SK-N-SH (cell line): ENCODE measurements at regions not wholly inside any gene's neighbourhood (a gene's known extent, or its start where the extent isn't known, plus 50 kb on each side); places are given as distances from the start of the nearest gene placed in this dataset.
A peak's percentile ranks its signal among the peaks of the same experiment; 100 is the strongest.

ENCODE experiments used
- CTCF ChIA-PET: fragments of 300-600, 350-600 bp; formaldehyde crosslinking; extraction: SDS; loops from one replicate; lab custom pipeline; 2021; lab: Yijun Ruan, JAX
- POLR2A ChIA-PET: fragments of 350-600 bp; sonication (Branson Sonifier 250); formaldehyde crosslinking; extraction: SDS; loops from one replicate; lab custom pipeline; 2020; ENCODE audit warnings: antibody characterized with exemption, inconsistent platforms; lab: Yijun Ruan, JAX
- DNase-seq: peaks from one replicate; pipeline ENCODE4 v3.0.0; 2012
- H2AFZ ChIP-seq: fragments of 200-600 bp; sonication (generic); 2 replicates; pipeline ENCODE4 v1.8.1; 2016; ENCODE audit warnings: antibody characterized with exemption, mild to moderate bottlenecking, low read depth
- H3F3A ChIP-seq: fragments of 200-600 bp; sonication (generic); replicated peaks from 2 replicates; pipeline ENCODE3; 2016; ENCODE audit warnings: antibody characterized with exemption, mild to moderate bottlenecking; ENCODE audit not compliant: insufficient read depth
- H3K27ac ChIP-seq, 2 experiments: fragments of 200-500 bp in 1 of 2; fragments of 200-600 bp in 1 of 2; sonication (Bioruptor generic) in 1 of 2; sonication (generic), shearing (Covaris generic) in 1 of 2; 2 replicates each; pipeline versions ENCODE4 v1.5.1 to v1.6.1; 2014 to 2016; ENCODE audit warnings: low read depth in 2 of 2, inconsistent platforms in 1 of 2, low read length in 1 of 2, mild to moderate bottlenecking in 1 of 2, mixed read lengths in 1 of 2
- H3K27me3 ChIP-seq: fragments of 200-600 bp; sonication (generic), shearing (Covaris generic); 2 replicates; pipeline ENCODE4 v1.6.1; 2016; ENCODE audit warnings: mixed run types; ENCODE audit not compliant: insufficient read depth
- H3K36me3 ChIP-seq, 2 experiments: fragments of 200-500 bp in 1 of 2; fragments of 200-600 bp in 1 of 2; sonication (Bioruptor generic) in 1 of 2; sonication (generic) in 1 of 2; replicated peaks in 1 of 2; 2 replicates each; pipeline versions ENCODE3 to v1.5.1; 2014 to 2016; ENCODE audit warnings: low read length in 1 of 2, mild to moderate bottlenecking in 1 of 2; ENCODE audit not compliant: insufficient read depth in 2 of 2, control insufficient read depth in 1 of 2
- H3K4me1 ChIP-seq, 2 experiments: fragments of 200-500 bp in 1 of 2; fragments of 200-600 bp in 1 of 2; sonication (Bioruptor generic) in 1 of 2; sonication (generic), shearing (Covaris generic) in 1 of 2; 2 replicates each; pipeline versions ENCODE4 v1.5.1 to v1.6.1; 2014 to 2016; ENCODE audit warnings: low read depth in 1 of 2, low read length in 1 of 2, mixed run types in 1 of 2; ENCODE audit not compliant: insufficient read depth in 2 of 2, control insufficient read depth in 1 of 2
- H3K4me2 ChIP-seq: fragments of 200-600 bp; sonication (generic), shearing (Covaris generic); 2 replicates; pipeline ENCODE4 v1.6.1; 2017; ENCODE audit warnings: mixed run types
- H3K4me3 ChIP-seq, 2 experiments: fragments of 200-500 bp in 1 of 2; fragments of 200-600 bp in 1 of 2; sonication (Bioruptor generic) in 1 of 2; sonication (generic), shearing (Covaris generic) in 1 of 2; 2 replicates each; pipeline versions ENCODE4 v1.5.1 to v1.8.1; 2014 to 2016; ENCODE audit warnings: low read depth in 2 of 2, inconsistent platforms in 1 of 2, low read length in 1 of 2, mild to moderate bottlenecking in 1 of 2, mixed read lengths in 1 of 2, moderate library complexity in 1 of 2
- H3K79me2 ChIP-seq: fragments of 200-600 bp; sonication (generic); 2 replicates; pipeline ENCODE4 v1.8.1; 2017; ENCODE audit warnings: mild to moderate bottlenecking; ENCODE audit not compliant: insufficient read depth
- H3K9ac ChIP-seq: fragments of 200-600 bp; sonication (generic); 2 replicates; pipeline ENCODE4 v1.6.1; 2017; ENCODE audit warnings: mixed run types
- H3K9me2 ChIP-seq: fragments of 200-600 bp; sonication (generic); 2 replicates; pipeline ENCODE4 v1.6.1; 2017; ENCODE audit warnings: mixed run types
- H3K9me3 ChIP-seq: fragments of 200-600 bp; sonication (generic); 2 replicates; pipeline ENCODE4 v1.6.1; 2017; ENCODE audit warnings: mixed run types, mild to moderate bottlenecking, moderate library complexity
- H4K20me1 ChIP-seq: fragments of 200-600 bp; sonication (generic); 2 replicates; pipeline ENCODE4 v1.6.1; 2017; ENCODE audit warnings: mild to moderate bottlenecking, mixed run types; ENCODE audit not compliant: insufficient read depth
- CHD2 ChIP-seq: fragments of 150-350 bp; IDR thresholded peaks from 2 replicates; pipeline ENCODE4 v1.6.1; 2018; ENCODE audit warnings: low read length; ENCODE audit not compliant: partially characterized antibody
- EP300 ChIP-seq, 2 experiments: IDR thresholded peaks; 2 replicates each; pipeline versions ENCODE4 v1.4.0 to v1.6.1; 2012; ENCODE audit warnings: borderline replicate concordance in 1 of 2, low read depth in 1 of 2, low read length in 1 of 2
- FOSL2 ChIP-seq: IDR thresholded peaks from 2 replicates; pipeline ENCODE4 v1.4.0; 2012; ENCODE audit warnings: low read depth, mild to moderate bottlenecking, moderate library complexity, borderline replicate concordance
- FOXM1 ChIP-seq: IDR thresholded peaks from 2 replicates; pipeline ENCODE4 v1.4.0; 2012; ENCODE audit warnings: low read depth, mild to moderate bottlenecking
- GABPA ChIP-seq: IDR thresholded peaks from 2 replicates; pipeline ENCODE4 v1.4.0; 2012; ENCODE audit warnings: low read depth, mild to moderate bottlenecking
- GATA2 ChIP-seq: sonication (generic); formaldehyde crosslinking; IDR thresholded peaks from 2 replicates; pipeline ENCODE4 v1.5.0; 2020; ENCODE audit warnings: mild to moderate bottlenecking, missing genetic modification reagents
- IRF3 ChIP-seq: fragments of 150-350 bp; IDR thresholded peaks from 2 replicates; pipeline ENCODE4 v1.6.1; 2016; ENCODE audit warnings: mild to moderate bottlenecking, low read depth, low read length
- JUND ChIP-seq: IDR thresholded peaks from 2 replicates; pipeline ENCODE4 v1.4.0; 2012
- MEF2A ChIP-seq: IDR thresholded peaks from 2 replicates; pipeline ENCODE4 v1.4.0; 2012; ENCODE audit warnings: low read depth, borderline replicate concordance
- MXI1 ChIP-seq: IDR thresholded peaks from 2 replicates; pipeline ENCODE4 v1.6.1; 2012; ENCODE audit warnings: mild to moderate bottlenecking, low read depth, low read length, improper control_type of control experiment
- NRF1 ChIP-seq: IDR thresholded peaks from 2 replicates; pipeline ENCODE4 v1.6.1; 2012; ENCODE audit warnings: low read depth, mild to moderate bottlenecking, low read length
- POLR2AphosphoS5 ChIP-seq: IDR thresholded peaks from 2 replicates; pipeline ENCODE4 v1.6.1; 2012; ENCODE audit warnings: low read depth, low read length
- RAD21 ChIP-seq: IDR thresholded peaks from 2 replicates; pipeline ENCODE4 v1.6.1; 2012; ENCODE audit warnings: mild to moderate bottlenecking, low read length
- RCOR1 ChIP-seq: fragments of 150-350 bp; IDR thresholded peaks from 2 replicates; pipeline ENCODE4 v1.6.1; 2017; ENCODE audit warnings: antibody characterized with exemption, low read length
- RXRA ChIP-seq: IDR thresholded peaks from 2 replicates; pipeline ENCODE4 v1.4.0; 2012; ENCODE audit warnings: low read depth, mild to moderate bottlenecking, borderline replicate concordance
- SIN3A ChIP-seq: IDR thresholded peaks from 2 replicates; pipeline ENCODE4 v1.6.1; 2012; ENCODE audit warnings: low read depth, mild to moderate bottlenecking, low read length, moderate library complexity, borderline replicate concordance
- TAF1 ChIP-seq: IDR thresholded peaks from 2 replicates; pipeline ENCODE4 v1.6.1; 2012; ENCODE audit warnings: low read depth, mild to moderate bottlenecking, low read length, moderate library complexity, borderline replicate concordance
- YY1 ChIP-seq: IDR thresholded peaks from 2 replicates; pipeline ENCODE4 v1.4.0; 2012; ENCODE audit warnings: low read depth, mild to moderate bottlenecking
- WGBS: methylation state at CpG from one replicate; pipeline ENCODE4 v1.1.6; 2017; ENCODE audit warnings: low lambda C conversion rate; 5-methylcytosine and 5-hydroxymethylcytosine counted together
- TF ChIP-seq, protein P1 (sequence below): IDR thresholded peaks from 2 replicates; pipeline ENCODE4 v1.4.0; 2012; ENCODE audit warnings: low read depth, borderline replicate concordance
- TF ChIP-seq, protein P2 (sequence below): IDR thresholded peaks from 2 replicates; pipeline ENCODE4 v1.6.1; 2012; ENCODE audit warnings: mild to moderate bottlenecking, low read depth, low read length, moderate library complexity
- TF ChIP-seq, protein P3 (sequence below): IDR thresholded peaks from 2 replicates; pipeline ENCODE4 v1.4.0; 2012; ENCODE audit warnings: low read depth

GRCh38 chr3:21314688-21315087 is 436.3 kb downstream of the ZNF385D start:
- no peak overlapping the region for H3K4me2 ChIP-seq
- 46% methylated on average over 2 of the region's 2 CpGs for WGBS
- no peaks in the 10 kb centered on the region for H3K9me2 ChIP-seq
- H3K36me3 ChIP-seq = no peaks in the 10 kb centered on the region
- no peaks in the 10 kb centered on the region for H3K79me2 ChIP-seq
- no peaks in the 10 kb centered on the region for H4K20me1 ChIP-seq
- ChIA-PET CTCF (interaction anchor here (0.6 kb wide), 1 partner anchor 134 kb away, joined by 3 read pairs; no protein-coding TSS in a partner anchor), POLR2A (no interaction called here)
- H3F3A ChIP-seq = no peaks in the 10 kb centered on the region
- no peak overlapping the region for H2AFZ ChIP-seq
- H3K27me3 ChIP-seq = no peaks in the 10 kb centered on the region
- TF ChIP-seq CHD2 = peak; percentile 37
- TF ChIP-seq SIN3A = no peak
- TF ChIP-seq RCOR1 = peak; percentile 89
- 0 out of 2 replicates have a peak, but pooled peaks have one; percentile 7 for TF ChIP-seq RAD21
- peak in 1 of 2 experiments; percentile 61; a peak in 2 of 4 replicates for TF ChIP-seq EP300 (IDR thresholded peaks at IDR 0.05; ENCODE audit: borderline replicate concordance in 1 of 2, low read depth in 1 of 2, low read length in 1 of 2)
- H3K27ac ChIP-seq = peak overlapping the region in 1 of 2 experiments; percentile 60; a peak in 1 of 4 replicates
- H3K4me1 ChIP-seq = peaks cover 0 to 3% of the 10 kb centered on the region in 2 experiments; a peak in 2 of 4 replicates
- DNase-seq = peak; percentile 34
- no peak overlapping the region for H3K9ac ChIP-seq
- no peak overlapping the region for H3K4me3 ChIP-seq
- no peaks in the 10 kb centered on the region for H3K9me3 ChIP-seq

DNA sequence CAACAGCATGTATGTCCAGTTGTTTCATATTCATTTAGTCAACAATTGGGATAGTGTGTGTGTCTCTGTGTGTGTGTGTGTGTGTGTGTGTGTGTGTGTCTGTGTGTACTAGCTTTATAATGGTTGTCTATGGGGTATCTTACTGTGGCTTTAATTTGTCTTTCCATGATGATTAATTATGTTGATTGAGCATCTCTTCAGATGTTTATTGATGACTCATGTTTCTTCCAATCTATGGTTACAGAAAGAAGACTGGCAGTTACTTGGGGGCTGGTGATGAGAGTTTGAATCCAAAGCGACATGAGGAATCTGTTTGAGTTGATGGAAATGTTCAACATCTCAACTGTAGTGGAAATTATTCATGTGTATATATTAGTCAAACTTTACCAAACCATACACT is 440.1 kb downstream of the ZNF385D start:
- Histone ChIP-seq H3K36me3 (no peaks in the 10 kb centered on the region), H3K9me2 (no peaks in the 10 kb centered on the region), H3K79me2 (no peaks in the 10 kb centered on the region), H3K27me3 (no peaks in the 10 kb centered on the region), H3K9me3 (no peaks in the 10 kb centered on the region), H3K4me2 (no peak overlapping the region), H4K20me1 (no peaks in the 10 kb centered on the region), H3K4me3 (no peak overlapping the region), H3K4me1 (peaks cover 0 to 3% of the 10 kb centered on the region in 2 experiments; a peak in 2 of 4 replicates), H3K27ac (no peak overlapping the region), H3K9ac (no peak overlapping the region), H2AFZ (no peak overlapping the region), H3F3A (no peaks in the 10 kb centered on the region)
- WGBS = 48% methylated on average over 1 of the region's 1 CpG
- POLR2A ChIA-PET = no interaction called here
- DNase-seq = no peak
- CTCF ChIA-PET = no interaction called here
- TF ChIP-seq, protein P1, sequence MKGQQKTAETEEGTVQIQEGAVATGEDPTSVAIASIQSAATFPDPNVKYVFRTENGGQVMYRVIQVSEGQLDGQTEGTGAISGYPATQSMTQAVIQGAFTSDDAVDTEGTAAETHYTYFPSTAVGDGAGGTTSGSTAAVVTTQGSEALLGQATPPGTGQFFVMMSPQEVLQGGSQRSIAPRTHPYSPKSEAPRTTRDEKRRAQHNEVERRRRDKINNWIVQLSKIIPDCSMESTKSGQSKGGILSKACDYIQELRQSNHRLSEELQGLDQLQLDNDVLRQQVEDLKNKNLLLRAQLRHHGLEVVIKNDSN = no peak
- TF ChIP-seq IRF3 = no peak
- TF ChIP-seq RCOR1 = no peak
- TF ChIP-seq, protein P2, sequence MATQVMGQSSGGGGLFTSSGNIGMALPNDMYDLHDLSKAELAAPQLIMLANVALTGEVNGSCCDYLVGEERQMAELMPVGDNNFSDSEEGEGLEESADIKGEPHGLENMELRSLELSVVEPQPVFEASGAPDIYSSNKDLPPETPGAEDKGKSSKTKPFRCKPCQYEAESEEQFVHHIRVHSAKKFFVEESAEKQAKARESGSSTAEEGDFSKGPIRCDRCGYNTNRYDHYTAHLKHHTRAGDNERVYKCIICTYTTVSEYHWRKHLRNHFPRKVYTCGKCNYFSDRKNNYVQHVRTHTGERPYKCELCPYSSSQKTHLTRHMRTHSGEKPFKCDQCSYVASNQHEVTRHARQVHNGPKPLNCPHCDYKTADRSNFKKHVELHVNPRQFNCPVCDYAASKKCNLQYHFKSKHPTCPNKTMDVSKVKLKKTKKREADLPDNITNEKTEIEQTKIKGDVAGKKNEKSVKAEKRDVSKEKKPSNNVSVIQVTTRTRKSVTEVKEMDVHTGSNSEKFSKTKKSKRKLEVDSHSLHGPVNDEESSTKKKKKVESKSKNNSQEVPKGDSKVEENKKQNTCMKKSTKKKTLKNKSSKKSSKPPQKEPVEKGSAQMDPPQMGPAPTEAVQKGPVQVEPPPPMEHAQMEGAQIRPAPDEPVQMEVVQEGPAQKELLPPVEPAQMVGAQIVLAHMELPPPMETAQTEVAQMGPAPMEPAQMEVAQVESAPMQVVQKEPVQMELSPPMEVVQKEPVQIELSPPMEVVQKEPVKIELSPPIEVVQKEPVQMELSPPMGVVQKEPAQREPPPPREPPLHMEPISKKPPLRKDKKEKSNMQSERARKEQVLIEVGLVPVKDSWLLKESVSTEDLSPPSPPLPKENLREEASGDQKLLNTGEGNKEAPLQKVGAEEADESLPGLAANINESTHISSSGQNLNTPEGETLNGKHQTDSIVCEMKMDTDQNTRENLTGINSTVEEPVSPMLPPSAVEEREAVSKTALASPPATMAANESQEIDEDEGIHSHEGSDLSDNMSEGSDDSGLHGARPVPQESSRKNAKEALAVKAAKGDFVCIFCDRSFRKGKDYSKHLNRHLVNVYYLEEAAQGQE = no peak
- TF ChIP-seq RXRA = no peak
- TF ChIP-seq MXI1 = no peak
- TF ChIP-seq GATA2 (CRISPR knock-in tag) = no peak
- no peak for TF ChIP-seq FOXM1
- no peak for TF ChIP-seq POLR2AphosphoS5
- no peak for TF ChIP-seq JUND
- no peak for TF ChIP-seq YY1
- no peak for TF ChIP-seq EP300 (IDR thresholded peaks at IDR 0.05; ENCODE audit: borderline replicate concordance in 1 of 2, low read depth in 1 of 2, low read length in 1 of 2)
- TF ChIP-seq FOSL2 = no peak
- TF ChIP-seq, protein P3, sequence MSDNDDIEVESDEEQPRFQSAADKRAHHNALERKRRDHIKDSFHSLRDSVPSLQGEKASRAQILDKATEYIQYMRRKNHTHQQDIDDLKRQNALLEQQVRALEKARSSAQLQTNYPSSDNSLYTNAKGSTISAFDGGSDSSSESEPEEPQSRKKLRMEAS = no peak
- TF ChIP-seq GABPA = no peak
- no peak for TF ChIP-seq TAF1
- no peak for TF ChIP-seq NRF1
- no peak for TF ChIP-seq MEF2A
- TF ChIP-seq, all 33 proteins: peak for 0
